NCI-H460 (cell line): ENCODE measurements at regions not wholly inside any gene's neighbourhood (a gene's known extent, or its start where the extent isn't known, plus 50 kb on each side); places are given as distances from the start of the nearest gene placed in this dataset.
"Not testable (repeated sequence)": the region's sequence is repeated elsewhere in the genome, so short reads cannot be mapped to it uniquely, and the experiment has no call there.

ENCODE experiments used
- DNase-seq: peaks from one replicate; pipeline ENCODE4 v3.0.0-alpha.2; 2016; ENCODE audit warnings: low read depth; ENCODE audit errors: extremely low read depth

DNA sequence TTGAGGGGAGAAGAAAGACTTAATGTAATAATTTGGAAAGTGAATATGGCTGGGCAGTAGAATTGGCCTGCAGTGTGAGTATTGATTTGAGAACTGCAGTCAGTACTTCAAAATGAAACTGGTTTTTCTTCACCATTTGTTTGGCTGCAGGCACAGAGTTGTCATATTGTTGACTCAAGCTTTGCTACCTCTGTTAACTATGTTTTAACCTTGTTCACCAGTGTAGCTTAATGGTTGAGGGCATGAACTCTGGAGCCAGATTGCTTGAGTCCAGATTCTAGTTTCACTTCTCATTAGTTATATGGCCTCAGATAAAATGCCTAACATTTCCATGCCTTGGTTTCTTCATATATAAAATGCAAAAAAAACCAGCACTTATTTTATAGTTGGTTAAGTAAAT is 64.1 kb downstream of the CFAP44 start:
- DNase-seq, result no peak

DNA sequence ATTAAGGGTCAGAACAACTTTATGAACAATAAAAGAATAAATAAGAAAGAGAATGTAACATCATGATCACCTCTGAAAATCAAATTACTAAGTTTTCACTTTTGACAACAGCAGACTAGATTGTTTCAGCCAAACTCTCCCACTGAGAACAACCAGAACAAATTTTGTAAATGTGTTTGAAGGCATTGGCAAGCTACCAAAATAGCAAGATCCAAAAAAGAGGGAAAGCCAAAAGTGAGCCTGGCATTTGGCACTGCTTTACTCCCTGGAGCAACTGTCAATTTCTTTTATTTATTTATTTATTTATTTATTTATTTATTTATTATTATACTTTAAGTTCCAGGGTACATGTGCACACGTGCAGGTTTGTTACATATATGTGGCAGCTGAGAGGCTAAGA is 67.2 kb downstream of the CFAP44 start:
- no peak for DNase-seq

DNA sequence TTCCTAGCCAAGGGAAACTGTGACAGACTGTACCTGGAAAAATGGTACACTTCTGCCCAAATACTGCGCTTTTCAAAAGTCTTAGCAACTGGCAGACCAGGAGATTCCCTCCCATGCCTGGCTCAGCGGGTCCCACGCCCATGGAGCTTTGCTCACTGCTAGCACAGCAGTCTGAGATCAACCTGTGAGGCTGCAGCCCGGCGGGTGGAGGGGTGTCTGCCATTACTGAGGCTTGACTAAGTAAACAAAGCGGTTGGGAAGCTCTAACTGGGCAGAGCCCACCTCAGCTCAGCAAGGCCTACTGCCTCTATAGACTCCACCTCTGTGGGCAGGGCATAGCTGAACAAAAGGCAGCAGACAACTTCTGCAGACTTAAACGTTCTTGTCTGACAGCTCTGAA is 74.5 kb downstream of the CFAP44 start:
- DNase-seq, result not testable (repeated sequence)

DNA sequence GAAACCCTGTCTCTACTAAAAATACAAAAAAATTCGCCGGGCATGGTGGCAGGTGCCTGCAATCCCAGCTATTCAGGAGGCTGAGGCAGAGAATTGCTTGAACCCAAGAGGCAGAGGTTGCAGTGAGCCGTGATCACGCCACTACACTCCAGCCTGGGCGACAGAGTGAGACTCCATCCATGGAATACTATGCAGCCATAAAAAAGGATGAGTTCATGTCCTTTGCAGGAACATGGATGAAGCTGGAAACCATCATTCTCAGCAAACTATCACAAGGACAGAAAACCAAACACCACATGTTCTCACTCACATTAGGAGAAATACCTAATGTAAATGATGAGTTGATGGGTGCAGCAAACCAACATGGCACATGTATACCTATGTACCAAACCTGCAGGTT is 86.0 kb downstream of the CFAP44 start:
- DNase-seq, result not testable (repeated sequence)

DNA sequence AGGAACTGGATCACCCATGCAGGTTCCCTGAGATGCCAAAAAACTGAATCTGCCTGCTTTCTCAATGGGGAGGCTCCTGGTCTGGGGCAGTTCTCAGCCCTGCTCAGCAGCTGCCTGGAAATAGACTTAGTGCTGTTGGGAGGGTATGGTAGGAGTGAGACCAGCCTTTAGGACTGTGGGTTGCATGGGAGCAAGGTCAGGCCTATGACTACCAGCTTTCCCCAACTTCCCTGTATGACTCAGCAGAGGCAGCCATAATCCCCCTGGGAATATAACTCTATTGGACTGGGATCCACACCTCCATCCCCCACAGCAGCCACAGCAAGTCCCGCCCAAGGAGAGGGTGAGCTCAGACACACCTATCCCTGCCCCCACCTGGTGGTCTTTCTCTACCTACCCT is 87.0 kb downstream of the CFAP44 start:
- peak; percentile 5 for DNase-seq

DNA sequence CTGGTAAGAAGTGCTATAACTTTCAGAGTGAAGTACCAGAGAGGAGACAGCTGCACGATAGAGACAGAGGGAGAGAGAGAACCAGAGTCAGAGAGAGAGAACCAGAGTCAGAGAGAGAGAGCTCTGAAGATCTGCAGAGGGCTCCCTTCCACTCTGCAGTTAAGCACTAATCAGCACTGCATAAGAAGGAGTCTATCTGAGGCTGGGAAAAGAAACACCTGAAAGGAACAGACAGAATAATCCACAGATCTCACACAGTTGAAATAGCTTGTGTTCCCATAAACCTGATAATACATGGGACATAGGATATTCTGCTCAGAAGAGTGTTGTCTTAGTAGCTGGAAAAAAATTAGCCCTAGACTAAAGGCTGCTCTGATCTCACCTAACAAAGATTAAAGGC is 87.6 kb downstream of the CFAP44 start:
- no peak for DNase-seq

DNA sequence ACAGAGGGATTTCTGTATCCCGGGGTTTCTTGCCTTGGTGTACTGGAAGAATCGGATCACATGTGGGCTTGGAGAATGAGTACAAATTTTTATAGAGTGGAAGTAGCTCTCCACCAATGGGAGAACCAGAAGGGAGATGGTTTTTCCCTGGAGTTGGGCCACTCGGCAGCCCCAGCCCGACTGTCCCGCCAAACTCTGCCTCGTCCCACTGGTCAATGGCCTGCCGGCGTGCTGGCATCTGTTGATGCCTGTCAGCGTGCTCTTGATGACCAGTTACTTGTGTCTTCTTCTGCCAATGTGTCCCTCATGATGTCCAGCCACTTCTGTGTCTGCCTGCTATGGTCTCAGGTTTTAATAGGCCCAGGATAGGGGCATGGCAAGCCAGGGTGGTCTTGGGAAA is 100.5 kb downstream of the CFAP44 start:
- no peak for DNase-seq

DNA sequence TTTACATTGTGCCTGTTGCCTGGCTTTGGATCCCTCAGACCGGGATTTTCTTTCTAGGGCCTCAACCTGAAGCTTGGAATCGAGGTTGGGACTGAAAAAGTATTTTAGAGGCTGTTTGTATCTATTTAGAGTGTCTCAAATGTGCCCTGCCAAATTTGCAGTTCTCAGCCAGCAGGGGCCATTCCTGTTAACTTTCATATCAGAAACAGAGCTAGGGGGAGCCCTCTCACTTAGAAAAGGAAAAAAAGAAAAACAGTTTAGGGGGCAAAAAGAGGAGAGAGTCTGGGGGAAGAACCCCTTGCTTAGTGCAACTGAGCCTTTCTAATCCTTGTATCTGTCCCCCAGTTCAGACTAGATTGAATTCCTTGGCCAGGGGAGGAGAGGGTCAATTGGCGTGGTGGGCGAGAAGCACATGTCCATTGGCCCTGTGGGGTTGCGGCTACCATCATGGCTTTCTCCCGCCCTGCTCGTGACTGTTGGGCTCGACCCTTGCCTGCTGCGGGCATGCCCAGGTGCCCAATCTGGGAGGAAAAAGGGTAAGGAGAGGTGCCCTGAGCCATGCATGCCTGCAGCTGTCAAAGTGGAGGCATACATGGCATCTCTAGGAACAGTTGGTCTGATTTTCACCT is 101.6 kb downstream of the CFAP44 start:
- DNase-seq, result no peak
